HEK293 (cell line): ENCODE measurements at regions not wholly inside any gene's neighbourhood (a gene's known extent, or its start where the extent isn't known, plus 50 kb on each side); places are given as distances from the start of the nearest gene placed in this dataset.

Experiments used
- CTCF ChIA-PET: fragments of 350-600 bp; formaldehyde crosslinking; extraction: SDS; loops from one replicate; lab custom pipeline; 2021; ENCODE audit warnings: antibody characterized with exemption; lab: Yijun Ruan, JAX
- POLR2A ChIA-PET: fragments of 300-600 bp; formaldehyde crosslinking; extraction: SDS; loops from one replicate; lab custom pipeline; 2020; ENCODE audit warnings: antibody characterized with exemption, inconsistent platforms; lab: Yijun Ruan, JAX
- H3K27ac ChIP-seq: fragments of 200-500 bp; sonication (Bioruptor generic); 2 replicates; pipeline ENCODE4 v1.5.1; 2014; ENCODE audit warnings: low read depth, low read length, control low read depth, inconsistent platforms; ENCODE audit errors: extremely low read depth
- H3K36me3 ChIP-seq, 2 experiments: fragments of 200-500 bp in 1 of 2; sonication (Bioruptor generic) in 1 of 2; 1 replicate in 1 of 2; 2 replicates in 1 of 2; pipeline ENCODE4 v1.5.1; 2014 to 2017; ENCODE audit warnings: inconsistent platforms in 2 of 2, low read length in 2 of 2; ENCODE audit not compliant: control insufficient read depth in 2 of 2, insufficient read depth in 1 of 2
- H3K4me1 ChIP-seq: fragments of 200-500 bp; sonication (Bioruptor generic); 2 replicates; pipeline ENCODE4 v1.5.1; 2014; ENCODE audit warnings: mild to moderate bottlenecking, low read length, inconsistent platforms; ENCODE audit not compliant: control insufficient read depth, insufficient read depth
- H3K4me3 ChIP-seq: 2 replicates; pipeline ENCODE4 v1.5.1; 2011; ENCODE audit warnings: low read depth, mild to moderate bottlenecking, control low read depth, low read length, moderate library complexity
- H3K9me3 ChIP-seq: fragments of 200-500 bp; sonication (Bioruptor generic); 2 replicates; pipeline ENCODE4 v1.5.1; 2014; ENCODE audit warnings: low read depth, low read length, inconsistent platforms; ENCODE audit not compliant: control insufficient read depth, insufficient read depth
- GFI1B ChIP-seq: fragments of 450-650 bp; formaldehyde crosslinking; IDR thresholded peaks from 2 replicates; pipeline ENCODE4 v1.5.1; 2016; ENCODE audit warnings: missing biosample characterization, missing genetic modification characterization
- MZF1 ChIP-seq: fragments of 450-650 bp; formaldehyde crosslinking; IDR thresholded peaks from 2 replicates; pipeline ENCODE4 v1.5.1; 2017; ENCODE audit warnings: missing biosample characterization, missing genetic modification characterization, borderline replicate concordance
- PRDM1 ChIP-seq: fragments of 450-650 bp; formaldehyde crosslinking; IDR thresholded peaks from 2 replicates; pipeline ENCODE4; 2016; ENCODE audit warnings: missing biosample characterization, missing genetic modification characterization
- SP7 ChIP-seq: fragments of 450-650 bp; formaldehyde crosslinking; IDR thresholded peaks from 2 replicates; pipeline ENCODE4 v1.5.1; 2016; ENCODE audit warnings: missing biosample characterization, missing genetic modification characterization
- ZNF112 ChIP-seq: fragments of 450-650 bp; formaldehyde crosslinking; IDR thresholded peaks from 2 replicates; pipeline ENCODE4 v1.5.0; 2017; ENCODE audit warnings: missing biosample characterization, missing genetic modification characterization
- ZNF184 ChIP-seq: fragments of 450-650 bp; IDR thresholded peaks from 2 replicates; pipeline ENCODE4 v1.5.1; 2018; ENCODE audit warnings: missing biosample characterization, mild to moderate bottlenecking, missing genetic modification characterization
- ZNF350 ChIP-seq: fragments of 450-650 bp; formaldehyde crosslinking; IDR thresholded peaks from 2 replicates; pipeline ENCODE4 v1.5.0; 2017; ENCODE audit warnings: missing biosample characterization, mild to moderate bottlenecking, missing genetic modification characterization
- ZNF423 ChIP-seq: fragments of 450-650 bp; formaldehyde crosslinking; IDR thresholded peaks from 2 replicates; pipeline ENCODE4 v1.5.1; 2016; ENCODE audit warnings: missing biosample characterization, missing genetic modification characterization
- ZNF433 ChIP-seq: fragments of 450-650 bp; formaldehyde crosslinking; IDR thresholded peaks from 2 replicates; pipeline ENCODE4 v1.5.1; 2016; ENCODE audit warnings: missing biosample characterization, missing genetic modification characterization, low read depth
- ZNF521 ChIP-seq: fragments of 450-650 bp; formaldehyde crosslinking; IDR thresholded peaks from 2 replicates; pipeline ENCODE4 v1.5.1; 2017; ENCODE audit warnings: missing biosample characterization, mild to moderate bottlenecking, missing genetic modification characterization
- ZNF621 ChIP-seq: fragments of 450-650 bp; formaldehyde crosslinking; IDR thresholded peaks from 2 replicates; pipeline ENCODE4 v1.5.1; 2017; ENCODE audit warnings: missing biosample characterization, missing genetic modification characterization
- ZNF701 ChIP-seq: fragments of 450-650 bp; formaldehyde crosslinking; IDR thresholded peaks from 2 replicates; pipeline ENCODE4 v1.5.1; 2016; ENCODE audit warnings: missing biosample characterization, missing genetic modification characterization
- ZNF777 ChIP-seq: fragments of 450-650 bp; formaldehyde crosslinking; IDR thresholded peaks from 2 replicates; pipeline ENCODE4 v1.5.1; 2017; ENCODE audit warnings: missing biosample characterization, missing genetic modification characterization, borderline replicate concordance
- ZSCAN30 ChIP-seq: fragments of 450-650 bp; IDR thresholded peaks from 2 replicates; pipeline ENCODE4 v1.5.1; 2018; ENCODE audit warnings: missing biosample characterization, mild to moderate bottlenecking, missing genetic modification characterization, moderate library complexity
- TF ChIP-seq, protein P1 (sequence below): fragments of 450-650 bp; formaldehyde crosslinking; IDR thresholded peaks from 2 replicates; pipeline ENCODE4 v1.5.1; 2016; ENCODE audit warnings: missing biosample characterization, missing genetic modification characterization, borderline replicate concordance
- TF ChIP-seq, protein P2 (sequence below): fragments of 450-650 bp; formaldehyde crosslinking; IDR thresholded peaks from 2 replicates; pipeline ENCODE4 v1.5.1; 2016; ENCODE audit warnings: missing biosample characterization, missing genetic modification characterization, low read depth
- TF ChIP-seq, protein P3 (sequence below): fragments of 450-650 bp; formaldehyde crosslinking; IDR thresholded peaks from 2 replicates; pipeline ENCODE4 v1.5.1; 2016; ENCODE audit warnings: missing biosample characterization, missing genetic modification characterization
- TF ChIP-seq, protein P4 (sequence below): fragments of 450-650 bp; formaldehyde crosslinking; IDR thresholded peaks from 2 replicates; pipeline ENCODE4 v1.5.1; 2016; ENCODE audit warnings: missing biosample characterization, missing genetic modification characterization
- TF ChIP-seq, protein P5 (sequence below): fragments of 450-650 bp; formaldehyde crosslinking; IDR thresholded peaks from 2 replicates; pipeline ENCODE4 v1.5.1; 2017; ENCODE audit warnings: missing biosample characterization, missing genetic modification characterization

DNA sequence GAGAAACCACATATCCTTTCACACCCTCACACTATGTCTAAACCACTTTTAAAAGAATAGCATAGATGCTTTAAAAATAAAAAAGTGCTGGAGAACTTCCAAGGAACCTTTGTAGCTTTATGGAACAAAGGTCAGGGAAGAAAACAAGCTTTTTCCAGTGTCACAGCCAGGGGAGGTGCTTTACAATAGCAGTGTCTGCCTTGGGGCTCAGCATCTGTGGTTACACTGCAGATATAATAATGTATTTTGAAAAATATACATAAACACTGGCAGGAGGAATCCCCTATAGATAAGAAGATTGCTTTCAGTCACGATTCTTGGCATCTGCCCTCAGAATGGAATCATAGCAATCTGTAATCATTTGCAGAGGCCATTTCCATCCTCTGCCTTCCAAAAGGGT is 362.4 kb upstream of the LRRC3B start (continued):
- TF ChIP-seq MZF1 (tag by site-specific recombination) (no peak), ZNF777 (no peak)
- TF ChIP-seq, protein P1, sequence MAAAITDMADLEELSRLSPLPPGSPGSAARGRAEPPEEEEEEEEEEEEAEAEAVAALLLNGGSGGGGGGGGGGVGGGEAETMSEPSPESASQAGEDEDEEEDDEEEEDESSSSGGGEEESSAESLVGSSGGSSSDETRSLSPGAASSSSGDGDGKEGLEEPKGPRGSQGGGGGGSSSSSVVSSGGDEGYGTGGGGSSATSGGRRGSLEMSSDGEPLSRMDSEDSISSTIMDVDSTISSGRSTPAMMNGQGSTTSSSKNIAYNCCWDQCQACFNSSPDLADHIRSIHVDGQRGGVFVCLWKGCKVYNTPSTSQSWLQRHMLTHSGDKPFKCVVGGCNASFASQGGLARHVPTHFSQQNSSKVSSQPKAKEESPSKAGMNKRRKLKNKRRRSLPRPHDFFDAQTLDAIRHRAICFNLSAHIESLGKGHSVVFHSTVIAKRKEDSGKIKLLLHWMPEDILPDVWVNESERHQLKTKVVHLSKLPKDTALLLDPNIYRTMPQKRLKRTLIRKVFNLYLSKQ, result no peak
- TF ChIP-seq, protein P2, sequence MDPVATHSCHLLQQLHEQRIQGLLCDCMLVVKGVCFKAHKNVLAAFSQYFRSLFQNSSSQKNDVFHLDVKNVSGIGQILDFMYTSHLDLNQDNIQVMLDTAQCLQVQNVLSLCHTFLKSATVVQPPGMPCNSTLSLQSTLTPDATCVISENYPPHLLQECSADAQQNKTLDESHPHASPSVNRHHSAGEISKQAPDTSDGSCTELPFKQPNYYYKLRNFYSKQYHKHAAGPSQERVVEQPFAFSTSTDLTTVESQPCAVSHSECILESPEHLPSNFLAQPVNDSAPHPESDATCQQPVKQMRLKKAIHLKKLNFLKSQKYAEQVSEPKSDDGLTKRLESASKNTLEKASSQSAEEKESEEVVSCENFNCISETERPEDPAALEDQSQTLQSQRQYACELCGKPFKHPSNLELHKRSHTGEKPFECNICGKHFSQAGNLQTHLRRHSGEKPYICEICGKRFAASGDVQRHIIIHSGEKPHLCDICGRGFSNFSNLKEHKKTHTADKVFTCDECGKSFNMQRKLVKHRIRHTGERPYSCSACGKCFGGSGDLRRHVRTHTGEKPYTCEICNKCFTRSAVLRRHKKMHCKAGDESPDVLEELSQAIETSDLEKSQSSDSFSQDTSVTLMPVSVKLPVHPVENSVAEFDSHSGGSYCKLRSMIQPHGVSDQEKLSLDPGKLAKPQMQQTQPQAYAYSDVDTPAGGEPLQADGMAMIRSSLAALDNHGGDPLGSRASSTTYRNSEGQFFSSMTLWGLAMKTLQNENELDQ (tag by site-specific recombination), result no peak

DNA sequence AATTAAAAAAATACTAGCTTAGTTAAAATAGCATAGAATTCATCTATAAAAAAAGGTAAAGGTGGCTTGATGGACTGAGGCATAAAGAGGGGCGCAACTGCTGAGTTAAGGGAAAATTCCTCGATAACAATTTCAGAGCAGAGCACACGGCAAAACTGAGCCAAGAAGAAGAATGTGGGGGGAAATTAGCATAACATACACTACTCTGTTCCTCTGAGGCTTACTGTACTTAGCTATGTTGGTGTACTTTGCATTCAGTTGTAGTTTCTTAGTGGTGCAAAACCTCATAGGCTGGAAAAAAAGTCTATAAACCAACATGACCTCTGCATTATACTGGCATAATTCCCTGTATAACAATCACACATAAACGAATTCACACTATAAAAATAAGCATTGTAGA is 357.9 kb upstream of the LRRC3B start:
- Histone ChIP-seq H3K27ac (no peak overlapping the region), H3K4me1 (no peaks in the 10 kb centered on the region), H3K36me3 (no peaks in the 10 kb centered on the region), H3K9me3 (no peaks in the 10 kb centered on the region), H3K4me3 (no peak overlapping the region)
- TF ChIP-seq ZNF112 (tag by site-specific recombination) (no peak), SP7 (no peak), ZNF433 (tag by site-specific recombination) (no peak), ZNF423 (no peak), ZNF701 (tag by site-specific recombination) (no peak), ZSCAN30 (no peak), ZNF621 (tag by site-specific recombination) (no peak), PRDM1 (tag by site-specific recombination) (no peak), ZNF521 (tag by site-specific recombination) (no peak), ZNF350 (tag by site-specific recombination) (no peak), ZNF184 (tag by site-specific recombination) (no peak), GFI1B (tag by site-specific recombination) (no peak)
- TF ChIP-seq, protein P1, result no peak
- TF ChIP-seq, protein P3, sequence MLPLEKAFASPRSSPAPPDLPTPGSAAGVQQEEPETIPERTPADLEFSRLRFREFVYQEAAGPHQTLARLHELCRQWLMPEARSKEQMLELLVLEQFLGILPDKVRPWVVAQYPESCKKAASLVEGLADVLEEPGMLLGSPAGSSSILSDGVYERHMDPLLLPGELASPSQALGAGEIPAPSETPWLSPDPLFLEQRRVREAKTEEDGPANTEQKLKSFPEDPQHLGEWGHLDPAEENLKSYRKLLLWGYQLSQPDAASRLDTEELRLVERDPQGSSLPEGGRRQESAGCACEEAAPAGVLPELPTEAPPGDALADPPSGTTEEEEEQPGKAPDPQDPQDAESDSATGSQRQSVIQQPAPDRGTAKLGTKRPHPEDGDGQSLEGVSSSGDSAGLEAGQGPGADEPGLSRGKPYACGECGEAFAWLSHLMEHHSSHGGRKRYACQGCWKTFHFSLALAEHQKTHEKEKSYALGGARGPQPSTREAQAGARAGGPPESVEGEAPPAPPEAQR, result no peak
- TF ChIP-seq, protein P4, sequence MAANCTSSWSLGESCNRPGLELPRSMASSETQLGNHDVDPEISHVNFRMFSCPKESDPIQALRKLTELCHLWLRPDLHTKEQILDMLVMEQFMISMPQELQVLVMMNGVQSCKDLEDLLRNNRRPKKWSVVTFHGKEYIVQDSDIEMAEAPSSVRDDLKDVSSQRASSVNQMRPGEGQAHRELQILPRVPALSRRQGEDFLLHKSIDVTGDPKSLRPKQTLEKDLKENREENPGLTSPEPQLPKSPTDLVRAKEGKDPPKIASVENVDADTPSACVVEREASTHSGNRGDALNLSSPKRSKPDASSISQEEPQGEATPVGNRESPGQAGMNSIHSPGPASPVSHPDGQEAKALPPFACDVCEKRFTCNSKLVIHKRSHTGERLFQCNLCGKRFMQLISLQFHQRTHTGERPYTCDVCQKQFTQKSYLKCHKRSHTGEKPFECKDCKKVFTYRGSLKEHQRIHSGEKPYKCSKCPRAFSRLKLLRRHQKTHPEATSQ (tag by site-specific recombination), result no peak
- TF ChIP-seq, protein P5, sequence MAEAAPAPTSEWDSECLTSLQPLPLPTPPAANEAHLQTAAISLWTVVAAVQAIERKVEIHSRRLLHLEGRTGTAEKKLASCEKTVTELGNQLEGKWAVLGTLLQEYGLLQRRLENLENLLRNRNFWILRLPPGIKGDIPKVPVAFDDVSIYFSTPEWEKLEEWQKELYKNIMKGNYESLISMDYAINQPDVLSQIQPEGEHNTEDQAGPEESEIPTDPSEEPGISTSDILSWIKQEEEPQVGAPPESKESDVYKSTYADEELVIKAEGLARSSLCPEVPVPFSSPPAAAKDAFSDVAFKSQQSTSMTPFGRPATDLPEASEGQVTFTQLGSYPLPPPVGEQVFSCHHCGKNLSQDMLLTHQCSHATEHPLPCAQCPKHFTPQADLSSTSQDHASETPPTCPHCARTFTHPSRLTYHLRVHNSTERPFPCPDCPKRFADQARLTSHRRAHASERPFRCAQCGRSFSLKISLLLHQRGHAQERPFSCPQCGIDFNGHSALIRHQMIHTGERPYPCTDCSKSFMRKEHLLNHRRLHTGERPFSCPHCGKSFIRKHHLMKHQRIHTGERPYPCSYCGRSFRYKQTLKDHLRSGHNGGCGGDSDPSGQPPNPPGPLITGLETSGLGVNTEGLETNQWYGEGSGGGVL (tag by site-specific recombination), result no peak
- ChIA-PET POLR2A (no interaction called here), CTCF (interaction anchor here (0.6 kb wide), 1 partner anchor 1282 kb away, joined by 3 read pairs; no protein-coding TSS in a partner anchor)
